ENCODE measurements at regions not wholly inside any gene's neighbourhood (a gene's known extent, or its start where the extent isn't known, plus 50 kb on each side); places are given as distances from the start of the nearest gene placed in this dataset.

DNA sequence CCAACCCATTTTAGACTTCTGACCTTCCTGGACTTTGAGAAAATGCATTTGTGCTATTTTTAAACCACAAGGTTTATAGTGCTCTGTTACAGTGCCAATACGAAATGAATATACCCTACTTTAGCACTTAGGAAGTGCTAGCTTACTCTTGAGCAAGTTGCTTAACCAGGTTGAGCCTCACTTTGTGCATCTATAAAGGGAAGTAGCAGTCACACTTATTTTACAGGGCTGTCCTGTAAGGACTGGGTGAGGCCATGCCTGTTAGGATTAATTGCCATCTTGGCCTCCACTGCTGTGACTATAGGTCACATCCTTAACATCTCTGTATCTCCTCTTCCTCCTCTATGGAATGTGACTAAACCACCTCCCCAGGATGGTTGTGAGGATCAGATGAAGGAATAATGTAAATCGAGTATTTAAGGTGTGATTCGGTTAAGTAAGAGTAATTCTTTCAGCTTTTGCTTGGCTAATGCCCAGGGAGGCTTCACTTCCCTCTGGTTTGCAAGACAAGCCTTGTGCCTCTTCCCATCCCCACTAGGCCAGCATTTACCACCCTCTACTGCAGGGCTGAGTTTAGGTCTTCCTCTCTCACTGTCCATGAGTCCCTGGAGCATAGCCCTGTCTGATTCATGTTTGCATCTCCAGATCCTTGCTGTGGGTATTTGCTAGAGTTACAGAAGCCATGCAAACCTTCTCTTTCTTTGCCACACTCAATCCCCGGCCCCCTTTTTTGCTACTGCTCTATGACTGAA is 341.2 kb downstream of the ZNF521 start:
- TF ChIP-seq, protein P1, sequence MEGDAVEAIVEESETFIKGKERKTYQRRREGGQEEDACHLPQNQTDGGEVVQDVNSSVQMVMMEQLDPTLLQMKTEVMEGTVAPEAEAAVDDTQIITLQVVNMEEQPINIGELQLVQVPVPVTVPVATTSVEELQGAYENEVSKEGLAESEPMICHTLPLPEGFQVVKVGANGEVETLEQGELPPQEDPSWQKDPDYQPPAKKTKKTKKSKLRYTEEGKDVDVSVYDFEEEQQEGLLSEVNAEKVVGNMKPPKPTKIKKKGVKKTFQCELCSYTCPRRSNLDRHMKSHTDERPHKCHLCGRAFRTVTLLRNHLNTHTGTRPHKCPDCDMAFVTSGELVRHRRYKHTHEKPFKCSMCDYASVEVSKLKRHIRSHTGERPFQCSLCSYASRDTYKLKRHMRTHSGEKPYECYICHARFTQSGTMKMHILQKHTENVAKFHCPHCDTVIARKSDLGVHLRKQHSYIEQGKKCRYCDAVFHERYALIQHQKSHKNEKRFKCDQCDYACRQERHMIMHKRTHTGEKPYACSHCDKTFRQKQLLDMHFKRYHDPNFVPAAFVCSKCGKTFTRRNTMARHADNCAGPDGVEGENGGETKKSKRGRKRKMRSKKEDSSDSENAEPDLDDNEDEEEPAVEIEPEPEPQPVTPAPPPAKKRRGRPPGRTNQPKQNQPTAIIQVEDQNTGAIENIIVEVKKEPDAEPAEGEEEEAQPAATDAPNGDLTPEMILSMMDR (IDR thresholded peaks at IDR 0.05): no peak
- no peak for TF ChIP-seq POLR2A (IDR thresholded peaks at IDR 0.05; ENCODE audit: low read depth)
- TF ChIP-seq EP300 (IDR thresholded peaks at IDR 0.05): no peak
- TF ChIP-seq POLR2AphosphoS5 (IDR thresholded peaks at IDR 0.05): no peak
